GM23338 (cell line): ENCODE measurements at regions not wholly inside any gene's neighbourhood (a gene's known extent, or its start where the extent isn't known, plus 50 kb on each side); places are given as distances from the start of the nearest gene placed in this dataset.

Experiments used
- CREB1 ChIP-seq: fragments of 250-450 bp; sonication (Bioruptor Pico); IDR thresholded peaks from 2 replicates; pipeline ENCODE4 v1.5.0; 2020; ENCODE audit warnings: low read depth, mild to moderate bottlenecking, moderate library complexity
- EZH2 ChIP-seq: fragments of 200-600 bp; sonication (generic); IDR thresholded peaks from one replicate; pipeline ENCODE4 v1.8.0; 2017; ENCODE audit warnings: antibody characterized with exemption, mild to moderate bottlenecking, low read depth; ENCODE audit not compliant: unreplicated experiment
- EZH2phosphoT487 ChIP-seq: fragments of 200-600 bp; sonication (generic); IDR thresholded peaks from one replicate; pipeline ENCODE4 v1.8.1; 2018; ENCODE audit warnings: antibody characterized with exemption; ENCODE audit not compliant: unreplicated experiment
- JUNB ChIP-seq: IDR thresholded peaks from one replicate; pipeline ENCODE4 v1.6.1; 2016; ENCODE audit warnings: antibody characterized with exemption; ENCODE audit not compliant: unreplicated experiment
- NANOG ChIP-seq: IDR thresholded peaks from 2 replicates; pipeline ENCODE4 v1.6.1; 2016; ENCODE audit warnings: antibody characterized with exemption, borderline replicate concordance
- POLR2AphosphoS5 ChIP-seq: IDR thresholded peaks from 2 replicates; pipeline ENCODE4 v1.6.1; 2016; ENCODE audit warnings: antibody characterized with exemption, low read depth
- REST ChIP-seq: IDR thresholded peaks from one replicate; pipeline ENCODE4 v1.6.1; 2018; ENCODE audit warnings: antibody characterized with exemption; ENCODE audit not compliant: unreplicated experiment
- STAT1 ChIP-seq: IDR thresholded peaks from one replicate; pipeline ENCODE4 v1.6.1; 2016; ENCODE audit warnings: antibody characterized with exemption; ENCODE audit not compliant: unreplicated experiment
- ZNF114 ChIP-seq: fragments of 250-450 bp; sonication (Bioruptor Pico); IDR thresholded peaks from 2 replicates; pipeline ENCODE4 v1.5.0; 2020; ENCODE audit warnings: mild to moderate bottlenecking, moderate library complexity
- TF ChIP-seq, protein P1 (sequence below), 2 experiments: fragments of 200-600 bp in 1 of 2; sonication (generic) in 1 of 2; conservative IDR thresholded peaks; 2 replicates each; pipeline versions ENCODE4 v1.5.1 to v1.6.1; 2016 to 2017; ENCODE audit warnings: antibody characterized with exemption in 2 of 2, low read depth in 2 of 2, mild to moderate bottlenecking in 2 of 2, moderate library complexity in 1 of 2
- TF ChIP-seq, protein P2 (sequence below): IDR thresholded peaks from 2 replicates; pipeline ENCODE4 v1.6.1; 2016; ENCODE audit warnings: antibody characterized with exemption
- TF ChIP-seq, protein P3 (sequence below): fragments of 250-450 bp; sonication (Bioruptor Pico); IDR thresholded peaks from 2 replicates; pipeline ENCODE4 v1.5.0; 2020; ENCODE audit warnings: mild to moderate bottlenecking, moderate library complexity

DNA sequence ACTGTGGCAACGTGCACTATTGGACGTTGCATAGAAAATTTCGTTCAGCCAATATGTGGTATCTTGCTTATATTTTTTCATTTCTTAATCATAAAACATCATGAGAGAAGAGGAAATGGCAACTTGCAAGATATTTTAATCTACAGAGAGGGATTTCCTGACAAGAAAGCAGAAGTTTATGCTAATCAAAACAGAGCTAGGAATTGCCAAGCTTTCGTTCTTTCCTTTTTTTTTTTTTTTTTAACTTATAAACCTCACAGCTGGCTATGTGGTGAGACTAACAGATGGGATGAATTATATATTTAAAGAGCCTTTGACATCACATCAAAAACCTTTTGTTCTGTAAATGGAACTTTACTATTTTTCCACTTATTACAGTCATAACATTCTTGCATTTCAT, 1136.9 kb upstream of the TMEFF2 start:
- TF ChIP-seq CREB1 (CRISPR knock-in tag), result no peak
- TF ChIP-seq, protein P1, sequence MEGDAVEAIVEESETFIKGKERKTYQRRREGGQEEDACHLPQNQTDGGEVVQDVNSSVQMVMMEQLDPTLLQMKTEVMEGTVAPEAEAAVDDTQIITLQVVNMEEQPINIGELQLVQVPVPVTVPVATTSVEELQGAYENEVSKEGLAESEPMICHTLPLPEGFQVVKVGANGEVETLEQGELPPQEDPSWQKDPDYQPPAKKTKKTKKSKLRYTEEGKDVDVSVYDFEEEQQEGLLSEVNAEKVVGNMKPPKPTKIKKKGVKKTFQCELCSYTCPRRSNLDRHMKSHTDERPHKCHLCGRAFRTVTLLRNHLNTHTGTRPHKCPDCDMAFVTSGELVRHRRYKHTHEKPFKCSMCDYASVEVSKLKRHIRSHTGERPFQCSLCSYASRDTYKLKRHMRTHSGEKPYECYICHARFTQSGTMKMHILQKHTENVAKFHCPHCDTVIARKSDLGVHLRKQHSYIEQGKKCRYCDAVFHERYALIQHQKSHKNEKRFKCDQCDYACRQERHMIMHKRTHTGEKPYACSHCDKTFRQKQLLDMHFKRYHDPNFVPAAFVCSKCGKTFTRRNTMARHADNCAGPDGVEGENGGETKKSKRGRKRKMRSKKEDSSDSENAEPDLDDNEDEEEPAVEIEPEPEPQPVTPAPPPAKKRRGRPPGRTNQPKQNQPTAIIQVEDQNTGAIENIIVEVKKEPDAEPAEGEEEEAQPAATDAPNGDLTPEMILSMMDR (conservative IDR thresholded peaks at IDR 0.05; ENCODE audit: low read depth in 2 of 2), result no peak
- no peak for TF ChIP-seq POLR2AphosphoS5
- no peak for TF ChIP-seq EZH2
- no peak for TF ChIP-seq NANOG
- TF ChIP-seq, protein P2, sequence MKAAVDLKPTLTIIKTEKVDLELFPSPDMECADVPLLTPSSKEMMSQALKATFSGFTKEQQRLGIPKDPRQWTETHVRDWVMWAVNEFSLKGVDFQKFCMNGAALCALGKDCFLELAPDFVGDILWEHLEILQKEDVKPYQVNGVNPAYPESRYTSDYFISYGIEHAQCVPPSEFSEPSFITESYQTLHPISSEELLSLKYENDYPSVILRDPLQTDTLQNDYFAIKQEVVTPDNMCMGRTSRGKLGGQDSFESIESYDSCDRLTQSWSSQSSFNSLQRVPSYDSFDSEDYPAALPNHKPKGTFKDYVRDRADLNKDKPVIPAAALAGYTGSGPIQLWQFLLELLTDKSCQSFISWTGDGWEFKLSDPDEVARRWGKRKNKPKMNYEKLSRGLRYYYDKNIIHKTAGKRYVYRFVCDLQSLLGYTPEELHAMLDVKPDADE, result no peak
- TF ChIP-seq ZNF114 (CRISPR knock-in tag), result no peak
- no peak for TF ChIP-seq REST
- no peak for TF ChIP-seq JUNB
- no peak for TF ChIP-seq EZH2phosphoT487
- no peak for TF ChIP-seq STAT1
- TF ChIP-seq, protein P3, sequence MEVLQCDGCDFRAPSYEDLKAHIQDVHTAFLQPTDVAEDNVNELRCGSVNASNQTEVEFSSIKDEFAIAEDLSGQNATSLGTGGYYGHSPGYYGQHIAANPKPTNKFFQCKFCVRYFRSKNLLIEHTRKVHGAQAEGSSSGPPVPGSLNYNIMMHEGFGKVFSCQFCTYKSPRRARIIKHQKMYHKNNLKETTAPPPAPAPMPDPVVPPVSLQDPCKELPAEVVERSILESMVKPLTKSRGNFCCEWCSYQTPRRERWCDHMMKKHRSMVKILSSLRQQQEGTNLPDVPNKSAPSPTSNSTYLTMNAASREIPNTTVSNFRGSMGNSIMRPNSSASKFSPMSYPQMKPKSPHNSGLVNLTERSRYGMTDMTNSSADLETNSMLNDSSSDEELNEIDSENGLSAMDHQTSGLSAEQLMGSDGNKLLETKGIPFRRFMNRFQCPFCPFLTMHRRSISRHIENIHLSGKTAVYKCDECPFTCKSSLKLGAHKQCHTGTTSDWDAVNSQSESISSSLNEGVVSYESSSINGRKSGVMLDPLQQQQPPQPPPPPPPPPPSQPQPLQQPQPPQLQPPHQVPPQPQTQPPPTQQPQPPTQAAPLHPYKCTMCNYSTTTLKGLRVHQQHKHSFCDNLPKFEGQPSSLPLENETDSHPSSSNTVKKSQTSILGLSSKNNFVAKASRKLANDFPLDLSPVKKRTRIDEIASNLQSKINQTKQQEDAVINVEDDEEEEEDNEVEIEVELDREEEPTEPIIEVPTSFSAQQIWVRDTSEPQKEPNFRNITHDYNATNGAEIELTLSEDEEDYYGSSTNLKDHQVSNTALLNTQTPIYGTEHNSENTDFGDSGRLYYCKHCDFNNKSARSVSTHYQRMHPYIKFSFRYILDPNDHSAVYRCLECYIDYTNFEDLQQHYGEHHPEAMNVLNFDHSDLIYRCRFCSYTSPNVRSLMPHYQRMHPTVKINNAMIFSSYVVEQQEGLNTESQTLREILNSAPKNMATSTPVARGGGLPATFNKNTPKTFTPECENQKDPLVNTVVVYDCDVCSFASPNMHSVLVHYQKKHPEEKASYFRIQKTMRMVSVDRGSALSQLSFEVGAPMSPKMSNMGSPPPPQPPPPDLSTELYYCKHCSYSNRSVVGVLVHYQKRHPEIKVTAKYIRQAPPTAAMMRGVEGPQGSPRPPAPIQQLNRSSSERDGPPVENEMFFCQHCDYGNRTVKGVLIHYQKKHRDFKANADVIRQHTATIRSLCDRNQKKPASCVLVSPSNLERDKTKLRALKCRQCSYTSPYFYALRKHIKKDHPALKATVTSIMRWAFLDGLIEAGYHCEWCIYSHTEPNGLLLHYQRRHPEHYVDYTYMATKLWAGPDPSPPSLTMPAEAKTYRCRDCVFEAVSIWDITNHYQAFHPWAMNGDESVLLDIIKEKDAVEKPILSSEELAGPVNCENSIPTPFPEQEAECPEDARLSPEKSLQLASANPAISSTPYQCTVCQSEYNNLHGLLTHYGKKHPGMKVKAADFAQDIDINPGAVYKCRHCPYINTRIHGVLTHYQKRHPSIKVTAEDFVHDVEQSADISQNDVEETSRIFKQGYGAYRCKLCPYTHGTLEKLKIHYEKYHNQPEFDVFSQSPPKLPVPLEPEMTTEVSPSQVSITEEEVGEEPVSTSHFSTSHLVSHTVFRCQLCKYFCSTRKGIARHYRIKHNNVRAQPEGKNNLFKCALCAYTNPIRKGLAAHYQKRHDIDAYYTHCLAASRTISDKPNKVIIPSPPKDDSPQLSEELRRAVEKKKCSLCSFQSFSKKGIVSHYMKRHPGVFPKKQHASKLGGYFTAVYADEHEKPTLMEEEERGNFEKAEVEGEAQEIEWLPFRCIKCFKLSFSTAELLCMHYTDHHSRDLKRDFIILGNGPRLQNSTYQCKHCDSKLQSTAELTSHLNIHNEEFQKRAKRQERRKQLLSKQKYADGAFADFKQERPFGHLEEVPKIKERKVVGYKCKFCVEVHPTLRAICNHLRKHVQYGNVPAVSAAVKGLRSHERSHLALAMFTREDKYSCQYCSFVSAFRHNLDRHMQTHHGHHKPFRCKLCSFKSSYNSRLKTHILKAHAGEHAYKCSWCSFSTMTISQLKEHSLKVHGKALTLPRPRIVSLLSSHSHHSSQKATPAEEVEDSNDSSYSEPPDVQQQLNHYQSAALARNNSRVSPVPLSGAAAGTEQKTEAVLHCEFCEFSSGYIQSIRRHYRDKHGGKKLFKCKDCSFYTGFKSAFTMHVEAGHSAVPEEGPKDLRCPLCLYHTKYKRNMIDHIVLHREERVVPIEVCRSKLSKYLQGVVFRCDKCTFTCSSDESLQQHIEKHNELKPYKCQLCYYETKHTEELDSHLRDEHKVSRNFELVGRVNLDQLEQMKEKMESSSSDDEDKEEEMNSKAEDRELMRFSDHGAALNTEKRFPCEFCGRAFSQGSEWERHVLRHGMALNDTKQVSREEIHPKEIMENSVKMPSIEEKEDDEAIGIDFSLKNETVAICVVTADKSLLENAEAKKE (CRISPR knock-in tag), result no peak
